NCI-H1417 (cell line): ENCODE measurements at regions not wholly inside any gene's neighbourhood (a gene's known extent, or its start where the extent isn't known, plus 50 kb on each side); places are given as distances from the start of the nearest gene placed in this dataset.
"Not testable (repeated sequence)": the region's sequence is repeated elsewhere in the genome, so short reads cannot be mapped to it uniquely, and the experiment has no call there.

Source experiments
- DNase-seq, 3 experiments: peaks; one replicate each; lab custom pipeline; 2025; lab: John Stamatoyannopoulos, UW

- peak; percentile 48 to 97 (median 92) for DNase-seq
These were observed 256.6 kb upstream of the ID2 start for GRCh38 chr2:8424997-8425900.

GRCh38 chr2:8426550-8426949, 255.3 kb upstream of the ID2 start:
- DNase-seq: no peak

- no peak for DNase-seq
These were observed 254.6 kb upstream of the ID2 start for GRCh38 chr2:8427211-8427610.

DNA sequence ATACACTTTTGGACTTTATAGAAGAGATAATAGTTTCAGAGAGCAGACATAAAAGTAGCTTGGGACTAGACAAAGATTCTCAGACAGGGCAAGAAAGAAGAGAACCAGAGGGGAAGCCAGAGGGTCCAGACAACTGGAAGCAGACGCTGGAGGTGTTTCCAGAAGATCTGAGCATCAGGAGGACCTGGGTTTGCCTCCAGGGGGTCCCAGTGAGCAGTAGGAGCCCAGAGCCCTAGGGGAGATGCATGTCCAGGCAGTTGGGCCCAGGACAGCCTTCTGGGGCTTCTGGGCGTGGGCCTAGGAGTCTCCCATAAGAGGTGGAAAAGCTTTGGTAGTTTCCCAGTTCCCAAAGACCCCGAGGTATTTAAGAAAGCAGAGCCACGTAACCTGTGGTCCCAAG, 251.2 kb upstream of the ID2 start:
- no peak for DNase-seq

DNA sequence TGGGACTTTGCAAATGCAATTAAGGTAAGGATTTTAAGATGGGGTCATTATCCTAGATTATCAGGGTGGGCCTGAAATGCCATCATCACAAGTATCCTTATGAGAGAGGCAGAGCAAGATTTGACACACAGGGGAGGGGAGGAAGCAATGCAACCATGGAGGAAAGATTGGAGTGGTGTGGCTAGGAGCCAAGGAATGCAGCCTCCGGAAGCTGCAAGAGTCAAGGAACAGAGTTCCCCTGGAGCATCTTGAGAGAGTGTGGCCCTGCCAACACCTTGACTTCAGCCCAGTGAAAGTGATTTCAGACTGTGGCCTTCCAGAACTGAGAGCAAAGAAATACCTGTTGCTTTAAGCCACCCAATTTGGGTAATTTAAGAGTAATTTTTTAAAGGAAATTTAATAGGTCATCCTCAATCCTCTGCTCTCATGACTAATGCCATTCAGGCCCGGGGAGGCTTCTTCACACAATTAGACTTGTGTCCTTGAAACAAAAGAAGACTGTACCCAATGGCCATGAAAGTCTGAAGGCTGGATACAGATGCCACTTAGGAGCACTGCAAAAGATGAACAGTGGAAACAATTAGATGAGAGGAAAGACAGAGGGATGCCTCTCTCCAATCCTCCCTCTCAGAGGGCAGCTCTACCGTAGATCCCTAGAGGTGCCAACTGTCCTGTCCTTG, 250.3 kb upstream of the ID2 start:
- no peak for DNase-seq

GRCh38 chr2:8432706-8433336, 249.0 kb upstream of the ID2 start:
- no peak for DNase-seq

DNA sequence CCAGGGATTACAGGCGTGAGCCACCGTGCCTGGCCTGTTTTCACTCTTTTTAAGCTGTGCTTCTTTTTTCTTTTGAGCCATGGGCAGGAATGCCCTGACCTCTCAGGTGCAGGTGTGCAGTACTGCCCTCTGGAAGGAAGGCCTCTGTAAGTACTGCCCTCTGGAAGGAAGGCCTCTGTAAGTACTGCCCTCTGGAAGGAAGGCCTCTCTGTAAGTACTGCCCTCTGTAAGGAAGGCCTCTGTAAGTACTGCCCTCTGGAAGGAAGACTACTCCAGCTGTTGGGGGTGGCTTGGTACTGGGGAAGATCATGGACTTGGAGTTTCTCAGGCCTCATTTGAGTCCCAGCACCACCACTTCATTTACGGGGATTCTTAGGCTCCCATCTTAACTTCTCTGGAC, 248.5 kb upstream of the ID2 start:
- DNase-seq: no peak

GRCh38 chr2:8435608-8436007, 246.2 kb upstream of the ID2 start:
- DNase-seq: no peak

DNA sequence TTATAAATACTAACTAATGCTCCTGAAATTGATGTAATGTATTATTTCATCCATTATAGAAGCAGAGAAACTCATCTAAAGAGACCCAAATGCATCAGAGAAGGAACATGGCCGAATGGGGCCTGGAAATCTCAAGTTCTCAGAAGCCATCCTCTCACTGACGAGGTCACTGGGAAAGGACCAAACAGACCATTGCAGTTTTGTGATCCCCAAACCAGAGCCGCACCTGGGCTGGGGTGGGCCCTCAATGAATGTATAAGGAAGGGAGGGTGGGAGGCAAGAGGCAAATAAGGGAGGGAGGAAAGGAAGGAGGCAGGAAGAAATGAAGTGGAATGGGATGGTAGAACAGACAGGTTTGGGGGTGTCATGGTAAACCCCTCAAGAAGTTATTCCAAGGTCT, 245.3 kb upstream of the ID2 start:
- no peak for DNase-seq

GRCh38 chr2:8437228-8437948, 244.5 kb upstream of the ID2 start:
- peak in 1 of 3 experiments; percentile 25 for DNase-seq

DNA sequence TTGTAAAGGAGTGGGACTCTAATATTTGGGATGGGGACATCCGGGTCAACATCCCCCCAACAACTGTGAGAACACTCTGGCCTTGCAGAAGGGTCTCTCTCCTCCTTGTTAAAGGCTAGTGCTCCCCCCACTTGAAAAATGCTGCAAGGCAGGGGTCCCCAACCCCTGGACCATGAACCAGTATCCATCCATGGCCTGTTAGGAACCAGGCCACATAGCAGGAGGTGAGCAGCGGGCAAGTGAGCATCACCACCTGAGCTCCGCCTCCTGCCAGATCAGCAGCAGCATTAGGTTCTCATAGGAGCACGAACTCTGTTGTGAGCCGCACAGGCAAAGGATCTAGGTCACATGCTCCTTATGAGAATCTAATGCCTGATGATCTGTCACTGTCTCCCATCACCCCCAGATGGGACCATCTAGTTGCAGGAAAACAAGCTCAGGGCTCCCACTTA, 243.9 kb upstream of the ID2 start:
- no peak for DNase-seq

DNA sequence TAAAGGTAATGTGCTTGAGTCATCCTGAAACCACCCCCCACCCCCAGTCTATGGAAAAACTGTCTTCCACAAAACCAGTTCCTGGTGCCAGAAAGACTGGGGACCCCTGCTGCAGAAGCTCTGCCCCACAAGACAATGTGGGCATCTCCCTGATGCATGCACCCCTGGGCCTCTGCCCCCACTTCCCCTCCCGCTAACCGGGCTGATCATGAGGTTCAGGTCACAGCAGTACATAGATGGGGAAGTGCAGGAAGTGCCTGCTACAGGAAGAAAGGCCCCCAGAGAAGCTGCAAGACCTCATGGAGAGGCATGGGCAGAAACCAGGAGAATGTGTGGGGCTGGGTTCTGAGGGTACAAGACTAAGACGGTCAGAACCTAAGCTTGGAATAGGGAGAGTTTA, 243.4 kb upstream of the ID2 start:
- no peak for DNase-seq

GRCh38 chr2:8438996-8439395, 242.9 kb upstream of the ID2 start:
- DNase-seq: no peak

DNA sequence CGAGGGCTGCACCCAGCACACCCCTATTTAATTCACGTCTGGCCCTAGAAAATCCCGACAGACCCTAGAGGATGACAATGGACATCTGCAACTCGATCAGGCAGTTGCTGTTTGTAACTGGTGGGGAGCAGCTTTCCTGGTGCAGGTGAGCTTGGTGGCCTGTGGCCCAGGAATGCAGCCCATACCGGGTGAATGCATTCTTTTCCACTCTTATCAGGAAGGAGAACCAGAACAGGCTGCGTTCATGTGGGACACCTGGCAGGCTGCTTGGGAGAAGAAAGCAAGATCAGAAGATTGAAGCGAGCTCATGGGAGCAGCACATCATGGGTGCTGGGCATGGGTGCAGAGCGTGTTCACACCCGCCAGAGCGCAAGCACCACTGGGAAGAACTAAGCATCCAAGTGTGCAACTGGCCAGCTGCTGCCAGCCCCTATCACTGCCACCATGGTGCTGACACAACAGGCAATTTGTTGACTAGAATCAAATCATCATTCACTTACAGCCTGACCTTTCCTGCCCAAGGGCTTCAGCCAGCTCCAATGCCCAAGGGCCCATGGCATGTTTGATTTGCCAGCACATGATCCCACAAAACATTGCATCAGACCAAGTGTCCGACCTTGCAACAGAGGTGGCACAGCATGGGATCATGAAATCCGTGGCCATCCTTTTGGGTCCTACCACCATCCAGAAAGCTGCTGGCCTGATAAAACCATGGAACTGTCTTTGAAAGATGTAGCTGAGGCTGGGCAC, 241.7 kb upstream of the ID2 start:
- DNase-seq: no peak

- DNase-seq: no peak
These were observed 240.5 kb upstream of the ID2 start for GRCh38 chr2:8441371-8441770.

- DNase-seq: no peak
These were observed 239.9 kb upstream of the ID2 start for GRCh38 chr2:8441986-8442385.

DNA sequence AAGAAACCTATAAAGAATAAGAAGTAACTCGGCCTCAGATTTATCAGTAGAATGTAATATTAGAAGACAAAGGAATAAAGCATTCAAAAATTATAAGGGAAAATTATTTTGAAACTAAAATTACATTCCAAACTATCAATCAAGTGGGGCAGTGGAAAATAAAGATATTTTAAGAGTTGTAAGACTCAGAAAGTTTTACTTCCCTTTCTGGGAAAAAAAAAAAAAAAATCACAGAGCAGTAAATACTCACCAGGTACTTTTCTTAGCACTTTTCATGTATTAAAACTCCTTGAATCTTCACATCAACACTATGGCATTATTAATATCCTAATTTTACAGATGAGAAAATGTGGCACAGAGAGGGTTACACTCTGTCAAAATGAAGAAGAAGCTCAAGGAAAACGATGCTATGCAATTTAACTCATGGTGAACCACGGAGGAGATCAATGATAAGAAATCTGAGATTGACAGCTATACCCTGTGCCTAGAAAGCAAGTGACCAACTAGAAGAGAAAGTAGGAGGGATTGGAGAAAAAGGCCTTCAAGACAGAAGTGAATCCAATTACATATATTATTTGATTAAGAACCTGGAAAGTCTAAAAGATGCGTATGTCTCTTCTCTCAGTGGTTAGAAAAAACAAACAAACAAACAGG, 238.9 kb upstream of the ID2 start:
- no peak for DNase-seq

- no peak for DNase-seq
These were observed 236.3 kb upstream of the ID2 start for GRCh38 chr2:8445580-8445979.

- not testable (repeated sequence) for DNase-seq
These were observed 235.1 kb upstream of the ID2 start for GRCh38 chr2:8446751-8447150.

DNA sequence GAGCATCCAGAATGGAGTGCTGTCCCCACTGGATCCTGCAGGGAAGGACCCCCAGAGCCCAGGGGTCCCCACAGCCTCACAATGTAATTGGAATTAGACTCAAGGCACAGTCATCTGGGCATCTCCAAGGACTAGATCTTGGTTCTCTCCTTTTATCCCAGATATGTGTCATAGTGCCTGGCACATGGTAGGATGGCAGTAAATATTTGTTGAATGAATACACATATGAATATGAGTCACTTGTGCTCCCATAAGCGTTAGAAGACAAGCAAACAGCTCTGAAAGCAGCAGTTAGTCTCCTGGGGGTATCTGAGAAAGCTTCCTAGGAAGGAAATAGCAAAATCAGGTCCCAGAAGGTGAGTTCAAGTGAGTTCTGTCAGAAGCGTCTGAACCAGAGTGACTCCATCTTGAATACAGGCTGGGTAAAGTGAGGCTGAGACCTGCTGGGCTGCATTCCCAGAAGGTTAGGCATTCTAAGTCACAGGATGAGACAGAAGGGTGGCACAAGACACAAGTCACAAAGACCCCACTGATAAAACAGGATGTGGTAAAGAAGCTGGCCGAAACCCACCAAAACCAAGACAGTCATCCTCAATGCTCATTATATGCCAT, 234.1 kb upstream of the ID2 start:
- DNase-seq: no peak
